Gastrocnemius medialis (tissue), 4 donors: ENCODE measurements at regions not wholly inside any gene's neighbourhood (a gene's known extent, or its start where the extent isn't known, plus 50 kb on each side); places are given as distances from the start of the nearest gene placed in this dataset.

Experiments
- ATAC-seq, 2 donors: fragments of 150-250 bp; one replicate each; pipeline ENCODE4 v1.9.1; 2016
- DNase-seq, 2 donors: peaks; one replicate each; pipeline ENCODE4 v3.0.0-alpha.2; 2019
- H3K27ac ChIP-seq, 4 donors: fragments of 200-600 bp; sonication (generic); 1 replicate in 1 of 4; 2 replicates in 3 of 4; pipeline ENCODE4 v1.5.1; 2016 to 2018; ENCODE audit warnings: mild to moderate bottlenecking in 2 of 4, moderate library complexity in 1 of 4
- H3K27me3 ChIP-seq, 3 donors: fragments of 200-600 bp; sonication (generic) in 2 of 3; 1 replicate in 1 of 3; 2 replicates in 2 of 3; pipeline versions ENCODE4 v1.5.1 to v1.6.0; 2016 to 2019; ENCODE audit warnings: mild to moderate bottlenecking in 1 of 3, moderate library complexity in 1 of 3
- H3K36me3 ChIP-seq, 2 donors: fragments of 200-600 bp; sonication (generic) in 1 of 2; one replicate each; pipeline ENCODE4 v1.5.1; 2017 to 2018
- H3K4me1 ChIP-seq, 2 donors: fragments of 200-600 bp; sonication (generic) in 1 of 2; one replicate each; pipeline ENCODE4 v1.5.1; 2016 to 2017; ENCODE audit warnings: mild to moderate bottlenecking in 2 of 2
- H3K4me3 ChIP-seq, 4 donors: fragments of 200-600 bp; sonication (generic) in 3 of 4; 1 replicate in 1 of 4; 2 replicates in 3 of 4; pipeline ENCODE4 v1.5.1; 2016 to 2019; ENCODE audit warnings: mild to moderate bottlenecking in 2 of 4
- H3K9me3 ChIP-seq, 3 donors: fragments of 200-600 bp; sonication (generic) in 2 of 3; 1 replicate in 1 of 3; 2 replicates in 2 of 3; pipeline ENCODE4 v1.5.1; 2016 to 2019
- POLR2A ChIP-seq, 2 donors: fragments of 450-650 bp; IDR thresholded peaks; one replicate each; pipeline ENCODE4 v1.6.1; 2017; ENCODE audit warnings: antibody characterized with exemption in 2 of 2, mild to moderate bottlenecking in 2 of 2, moderate library complexity in 2 of 2
- in situ Hi-C, 4 donors: fragments of 200-750 bp; cut with MboI; loops; one replicate each; pipeline versions ENCODE4 v1.15.0 to v1.8.0; 2017; ENCODE audit warnings: low sequenced_read_pairs in 4 of 4
- intact Hi-C: fragments of 100-400 bp; cut with DNase I; formaldehyde crosslinking; loops from one replicate; pipeline ENCODE4 v1.15.1; 2023; ENCODE audit warnings: low total_unique reads
- TF ChIP-seq, protein P1 (sequence below), 5 experiments: fragments of 450-650 bp in 3 of 5; fragments of 200-600 bp in 2 of 5; sonication (generic) in 2 of 5; IDR thresholded peaks in 4 of 5; conservative IDR thresholded peaks in 1 of 5; 1 replicate in 4 of 5; 2 replicates in 1 of 5; pipeline ENCODE4 v1.5.1; 2016 to 2019; ENCODE audit warnings: antibody characterized with exemption in 5 of 5, mild to moderate bottlenecking in 3 of 5, moderate library complexity in 3 of 5

GRCh38 chr3:68176600-68176999 lies 522.2 kb upstream of the SUCLG2 start:
- TF ChIP-seq, protein P1, sequence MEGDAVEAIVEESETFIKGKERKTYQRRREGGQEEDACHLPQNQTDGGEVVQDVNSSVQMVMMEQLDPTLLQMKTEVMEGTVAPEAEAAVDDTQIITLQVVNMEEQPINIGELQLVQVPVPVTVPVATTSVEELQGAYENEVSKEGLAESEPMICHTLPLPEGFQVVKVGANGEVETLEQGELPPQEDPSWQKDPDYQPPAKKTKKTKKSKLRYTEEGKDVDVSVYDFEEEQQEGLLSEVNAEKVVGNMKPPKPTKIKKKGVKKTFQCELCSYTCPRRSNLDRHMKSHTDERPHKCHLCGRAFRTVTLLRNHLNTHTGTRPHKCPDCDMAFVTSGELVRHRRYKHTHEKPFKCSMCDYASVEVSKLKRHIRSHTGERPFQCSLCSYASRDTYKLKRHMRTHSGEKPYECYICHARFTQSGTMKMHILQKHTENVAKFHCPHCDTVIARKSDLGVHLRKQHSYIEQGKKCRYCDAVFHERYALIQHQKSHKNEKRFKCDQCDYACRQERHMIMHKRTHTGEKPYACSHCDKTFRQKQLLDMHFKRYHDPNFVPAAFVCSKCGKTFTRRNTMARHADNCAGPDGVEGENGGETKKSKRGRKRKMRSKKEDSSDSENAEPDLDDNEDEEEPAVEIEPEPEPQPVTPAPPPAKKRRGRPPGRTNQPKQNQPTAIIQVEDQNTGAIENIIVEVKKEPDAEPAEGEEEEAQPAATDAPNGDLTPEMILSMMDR (IDR thresholded peaks at IDR 0.05 in 4 of 5, conservative IDR thresholded peaks at IDR 0.05 in 1 of 5), result no peak
- no peak for TF ChIP-seq POLR2A (IDR thresholded peaks at IDR 0.05)
- DNase-seq, result no peak
- no peaks in the 10 kb centered on the region for H3K4me1 ChIP-seq
- no peak overlapping the region for H3K4me3 ChIP-seq
- H3K27me3 ChIP-seq, result no peaks in the 10 kb centered on the region
- no peak for ATAC-seq
- no peaks in the 10 kb centered on the region for H3K9me3 ChIP-seq
- H3K36me3 ChIP-seq, result no peaks in the 10 kb centered on the region
- no peak overlapping the region for H3K27ac ChIP-seq
- intact Hi-C loops (no loop called here), in situ Hi-C loops (no loop called here)

- Histone ChIP-seq H3K9me3 (no peaks in the 10 kb centered on the region), H3K4me3 (no peak overlapping the region), H3K36me3 (no peaks in the 10 kb centered on the region), H3K27ac (no peak overlapping the region), H3K27me3 (no peaks in the 10 kb centered on the region), H3K4me1 (no peaks in the 10 kb centered on the region)
- TF ChIP-seq, protein P1 (IDR thresholded peaks at IDR 0.05 in 4 of 5, conservative IDR thresholded peaks at IDR 0.05 in 1 of 5), result no peak
- TF ChIP-seq POLR2A (IDR thresholded peaks at IDR 0.05), result no peak
- ATAC-seq, result no peak
- in situ Hi-C loops (no loop called here), intact Hi-C loops (no loop called here)
- no peak for DNase-seq
Observed at GRCh38 chr3:68173012-68173634, 518.7 kb upstream of the SUCLG2 start.

- H3K4me1 ChIP-seq, result no peaks in the 10 kb centered on the region
- H3K27ac ChIP-seq, result no peak overlapping the region
- no peaks in the 10 kb centered on the region for H3K27me3 ChIP-seq
- intact Hi-C loops, result no loop called here
- in situ Hi-C loops, result no loop called here
- no peak overlapping the region for H3K4me3 ChIP-seq
- TF ChIP-seq, protein P1 (IDR thresholded peaks at IDR 0.05 in 4 of 5, conservative IDR thresholded peaks at IDR 0.05 in 1 of 5), result no peak
- no peak for TF ChIP-seq POLR2A (IDR thresholded peaks at IDR 0.05)
- ATAC-seq (no peak), DNase-seq (no peak)
- no peaks in the 10 kb centered on the region for H3K36me3 ChIP-seq
- no peaks in the 10 kb centered on the region for H3K9me3 ChIP-seq
Observed at GRCh38 chr3:68172039-68172438, 517.6 kb upstream of the SUCLG2 start.

DNA sequence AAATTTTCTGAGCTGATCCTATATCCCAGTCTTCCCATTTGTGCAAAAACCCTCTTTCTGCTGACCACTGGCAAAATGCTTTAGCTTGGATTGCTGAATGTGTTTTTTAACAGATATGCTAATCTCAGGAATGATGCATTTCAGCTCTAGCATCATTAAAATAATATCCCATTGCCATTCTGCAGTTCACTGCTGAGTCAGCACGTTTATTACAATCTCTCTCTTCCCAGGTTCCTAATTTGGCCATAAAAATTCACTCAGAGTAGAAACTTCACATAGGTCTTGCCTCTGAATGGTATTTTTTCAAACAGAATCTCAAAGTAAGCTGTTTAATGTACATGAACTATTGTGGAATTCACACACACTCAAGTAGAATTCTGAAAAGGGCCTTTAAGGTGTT lies 509.6 kb upstream of the SUCLG2 start:
- Histone ChIP-seq H3K27me3 (no peaks in the 10 kb centered on the region), H3K27ac (no peak overlapping the region), H3K4me1 (no peaks in the 10 kb centered on the region), H3K9me3 (no peaks in the 10 kb centered on the region), H3K4me3 (no peak overlapping the region), H3K36me3 (no peaks in the 10 kb centered on the region)
- ATAC-seq, result no peak
- in situ Hi-C loops, result no loop called here
- intact Hi-C loops, result no loop called here
- no peak for DNase-seq
- TF ChIP-seq POLR2A (IDR thresholded peaks at IDR 0.05), result no peak
- TF ChIP-seq, protein P1 (IDR thresholded peaks at IDR 0.05 in 4 of 5, conservative IDR thresholded peaks at IDR 0.05 in 1 of 5), result no peak

DNA sequence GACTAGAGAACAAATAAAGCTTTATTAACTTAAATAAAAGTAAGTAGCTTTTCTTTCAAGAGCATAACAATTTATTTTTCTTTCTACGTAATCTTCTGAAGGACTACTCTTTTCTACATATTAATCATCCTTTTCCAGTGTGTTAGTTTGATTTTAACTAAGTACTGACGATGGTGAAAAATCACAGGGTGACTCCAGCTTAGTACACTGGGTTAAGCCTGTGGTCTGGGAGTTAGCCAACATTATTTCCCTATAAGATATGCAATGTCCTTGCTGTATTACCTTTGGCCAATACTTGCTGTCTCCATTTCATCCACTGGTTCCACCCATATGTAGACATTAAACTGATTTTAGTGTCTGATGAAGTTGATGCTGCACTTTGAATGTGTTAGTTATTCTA lies 508.6 kb upstream of the SUCLG2 start:
- no peaks in the 10 kb centered on the region for H3K27me3 ChIP-seq
- H3K27ac ChIP-seq, result no peak overlapping the region
- no peak for ATAC-seq
- TF ChIP-seq, protein P1 (IDR thresholded peaks at IDR 0.05 in 4 of 5, conservative IDR thresholded peaks at IDR 0.05 in 1 of 5), result no peak
- no peak for TF ChIP-seq POLR2A (IDR thresholded peaks at IDR 0.05)
- in situ Hi-C loops (no loop called here), intact Hi-C loops (no loop called here)
- no peaks in the 10 kb centered on the region for H3K4me1 ChIP-seq
- H3K4me3 ChIP-seq, result no peak overlapping the region
- no peaks in the 10 kb centered on the region for H3K36me3 ChIP-seq
- DNase-seq, result no peak
- no peaks in the 10 kb centered on the region for H3K9me3 ChIP-seq
